ENCODE measurements at regions not wholly inside any gene's neighbourhood (a gene's known extent, or its start where the extent isn't known, plus 50 kb on each side); places are given as distances from the start of the nearest gene placed in this dataset.

DNA sequence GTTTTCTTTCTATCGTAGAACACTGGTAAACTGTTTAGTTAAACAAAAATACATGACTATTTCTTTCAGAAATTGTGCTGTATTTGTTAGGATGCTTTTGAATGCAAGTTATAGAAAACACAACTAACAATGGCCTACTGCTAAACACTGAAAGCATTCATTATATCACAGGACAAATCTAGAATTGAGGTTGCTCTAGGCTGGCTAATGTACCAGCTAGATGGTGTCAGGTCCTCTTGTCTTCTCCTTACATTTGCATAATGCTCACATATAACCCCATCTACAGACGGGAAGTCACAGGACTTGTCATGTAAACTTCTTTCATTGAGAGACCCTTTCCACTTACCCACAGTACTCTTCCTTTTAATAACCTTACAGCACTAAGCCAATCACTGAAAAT is 586.8 kb downstream of the DSC3 start:
- TF ChIP-seq CTCF (conservative IDR thresholded peaks at IDR 0.05; ENCODE audit: low read length) (no peak), EZH2phosphoT487 (IDR thresholded peaks at IDR 0.05; ENCODE audit: borderline replicate concordance) (no peak)
